Common myeloid progenitor, CD34-positive (primary cell): ENCODE measurements at regions not wholly inside any gene's neighbourhood (a gene's known extent, or its start where the extent isn't known, plus 50 kb on each side); places are given as distances from the start of the nearest gene placed in this dataset.

Experiments used
- CTCF ChIA-PET: fragments of 350-600 bp; sonication (Branson Sonifier 250); formaldehyde crosslinking; loops from one replicate; lab custom pipeline; 2021; ENCODE audit warnings: antibody characterized with exemption; lab: Charles Lee
- POLR2A ChIA-PET: fragments of 350-600 bp; sonication (Branson Sonifier 250); formaldehyde crosslinking; loops from one replicate; lab custom pipeline; 2021; ENCODE audit warnings: antibody characterized with exemption; lab: Charles Lee
- DNase-seq, 3 donors: peaks; one replicate each; pipeline versions ENCODE4 v3.0.0 to v3.0.0-alpha.2; 2013
- H3K27ac ChIP-seq, 2 experiments: 1 replicate in 1 of 2; 2 replicates in 1 of 2; pipeline ENCODE4 v1.7.0; 2013; ENCODE audit warnings: inconsistent platforms in 2 of 2, low read length in 2 of 2, mild to moderate bottlenecking in 2 of 2, low read depth in 1 of 2, moderate library complexity in 1 of 2; ENCODE audit not compliant: severe bottlenecking in 2 of 2, insufficient read depth in 1 of 2, poor library complexity in 1 of 2
- H3K27me3 ChIP-seq, 5 experiments: replicated peaks in 2 of 5; 1 replicate in 3 of 5; 2 replicates in 2 of 5; pipeline versions ENCODE4 v1.6.1 to v1.7.0; 2013; ENCODE audit warnings: low read length in 4 of 5, mild to moderate bottlenecking in 2 of 5, moderate library complexity in 2 of 5, inconsistent platforms in 1 of 5; ENCODE audit not compliant: insufficient read depth in 5 of 5, control insufficient read depth in 4 of 5
- H3K36me3 ChIP-seq, 4 experiments: 1 replicate in 2 of 4; 2 replicates in 2 of 4; pipeline versions ENCODE4 v1.6.1 to v1.7.0; 2013; ENCODE audit warnings: low read length in 3 of 4, control low read depth in 1 of 4, mild to moderate bottlenecking in 1 of 4; ENCODE audit not compliant: control insufficient read depth in 4 of 4, insufficient read depth in 4 of 4
- H3K4me1 ChIP-seq, 4 experiments: 1 replicate in 3 of 4; 2 replicates in 1 of 4; pipeline versions ENCODE4 v1.6.1 to v1.7.1; 2013; ENCODE audit warnings: low read length in 3 of 4, mild to moderate bottlenecking in 3 of 4, control low read depth in 1 of 4, inconsistent platforms in 1 of 4, moderate library complexity in 1 of 4; ENCODE audit not compliant: control insufficient read depth in 4 of 4, insufficient read depth in 4 of 4; ENCODE audit errors: control extremely low read depth in 1 of 4
- H3K4me3 ChIP-seq, 7 experiments: 1 replicate in 4 of 7; 2 replicates in 3 of 7; pipeline versions ENCODE4 v1.5.1 to v1.7.0; 2013; ENCODE audit warnings: mild to moderate bottlenecking in 7 of 7, low read length in 6 of 7, moderate library complexity in 6 of 7, inconsistent platforms in 2 of 7, low read depth in 2 of 7, control low read depth in 1 of 7; ENCODE audit not compliant: insufficient read depth in 4 of 7, control insufficient read depth in 1 of 7; ENCODE audit errors: extremely low read depth in 1 of 7
- H3K9me3 ChIP-seq, 5 experiments: 1 replicate in 4 of 5; 2 replicates in 1 of 5; pipeline versions ENCODE4 v1.6.1 to v1.7.1; 2013; ENCODE audit warnings: low read length in 4 of 5, mild to moderate bottlenecking in 2 of 5, inconsistent platforms in 1 of 5, low read depth in 1 of 5, moderate library complexity in 1 of 5; ENCODE audit not compliant: control insufficient read depth in 4 of 5, insufficient read depth in 2 of 5; ENCODE audit errors: control extremely low read depth in 1 of 5
- WGBS: methylation state at CpG from one replicate; pipeline ENCODE4 v1.1.5; 2013; ENCODE audit not compliant: insufficient coverage; 5-methylcytosine and 5-hydroxymethylcytosine counted together

DNA sequence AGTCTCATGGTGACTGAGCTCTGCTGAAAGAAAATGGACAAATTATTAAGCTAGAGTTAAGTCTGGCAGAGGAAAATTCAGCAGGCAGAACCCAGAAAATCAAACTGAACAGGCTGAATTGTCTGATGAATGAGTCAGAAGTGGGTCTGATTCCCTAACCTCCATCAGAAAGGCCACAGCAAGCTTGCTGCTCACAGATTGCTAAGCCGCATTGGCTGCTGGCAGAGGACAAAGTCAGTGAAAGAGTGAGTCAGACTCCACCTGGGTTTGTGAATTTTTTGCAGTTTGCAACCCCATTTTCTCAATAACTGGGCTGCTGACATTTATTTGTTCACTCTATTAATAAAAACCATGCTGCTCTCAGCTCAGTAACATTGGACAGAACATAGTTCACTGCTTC is 191.3 kb downstream of the EPM2A start:
- Histone ChIP-seq H3K9me3 (no peaks in the 10 kb centered on the region), H3K36me3 (no peaks in the 10 kb centered on the region), H3K4me3 (no peak overlapping the region), H3K4me1 (no peaks in the 10 kb centered on the region), H3K27me3 (no peaks in the 10 kb centered on the region), H3K27ac (no peak overlapping the region)
- WGBS = 100% methylated on average over 1 of the region's 1 CpG
- POLR2A ChIA-PET = no interaction called here
- CTCF ChIA-PET = interaction anchor here (0.6 kb wide), 1 partner anchor 157 kb away, joined by 3 read pairs; no protein-coding TSS in a partner anchor
- no peak for DNase-seq

DNA sequence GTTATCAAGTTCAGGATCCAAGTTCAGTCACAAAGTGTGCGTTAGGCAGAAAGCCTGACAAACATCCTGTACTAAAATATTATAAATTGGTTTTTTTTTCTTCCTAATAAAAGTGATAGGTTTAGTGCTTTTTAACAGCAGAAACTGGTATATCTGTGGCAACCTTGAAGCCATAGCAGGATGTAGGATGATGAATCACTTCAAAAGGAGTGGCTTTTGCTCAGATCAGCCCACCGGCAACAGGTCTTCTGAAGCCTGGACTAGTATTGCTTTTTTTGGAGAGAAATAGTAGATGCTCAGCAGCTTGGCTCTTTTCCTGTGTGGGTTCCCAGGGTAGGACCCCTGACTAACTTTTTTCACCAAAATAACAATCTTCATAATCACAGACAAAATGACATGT is 190.8 kb downstream of the EPM2A start:
- CTCF ChIA-PET = interaction anchor here (0.6 kb wide), 1 partner anchor 156 kb away, joined by 3 read pairs; no protein-coding TSS in a partner anchor
- WGBS = 89% methylated on average over 1 of the region's 2 CpGs

GRCh38 chr6:145546265-145546664 is 189.1 kb downstream of the EPM2A start:
- no peak for DNase-seq
- no peaks in the 10 kb centered on the region for H3K27me3 ChIP-seq
- H3K4me1 ChIP-seq = no peaks in the 10 kb centered on the region
- POLR2A ChIA-PET = no interaction called here
- H3K9me3 ChIP-seq = no peaks in the 10 kb centered on the region
- no peaks in the 10 kb centered on the region for H3K36me3 ChIP-seq
- CTCF ChIA-PET = no interaction called here
- no peak overlapping the region for H3K4me3 ChIP-seq
- no peak overlapping the region for H3K27ac ChIP-seq

More for the DNA sequence above, 190.8 kb downstream of the EPM2A start:
- Histone ChIP-seq H3K36me3 (no peaks in the 10 kb centered on the region), H3K27me3 (no peaks in the 10 kb centered on the region), H3K9me3 (no peaks in the 10 kb centered on the region), H3K27ac (no peak overlapping the region), H3K4me3 (no peak overlapping the region), H3K4me1 (no peaks in the 10 kb centered on the region)
- no peak for DNase-seq
- POLR2A ChIA-PET = no interaction called here

DNA sequence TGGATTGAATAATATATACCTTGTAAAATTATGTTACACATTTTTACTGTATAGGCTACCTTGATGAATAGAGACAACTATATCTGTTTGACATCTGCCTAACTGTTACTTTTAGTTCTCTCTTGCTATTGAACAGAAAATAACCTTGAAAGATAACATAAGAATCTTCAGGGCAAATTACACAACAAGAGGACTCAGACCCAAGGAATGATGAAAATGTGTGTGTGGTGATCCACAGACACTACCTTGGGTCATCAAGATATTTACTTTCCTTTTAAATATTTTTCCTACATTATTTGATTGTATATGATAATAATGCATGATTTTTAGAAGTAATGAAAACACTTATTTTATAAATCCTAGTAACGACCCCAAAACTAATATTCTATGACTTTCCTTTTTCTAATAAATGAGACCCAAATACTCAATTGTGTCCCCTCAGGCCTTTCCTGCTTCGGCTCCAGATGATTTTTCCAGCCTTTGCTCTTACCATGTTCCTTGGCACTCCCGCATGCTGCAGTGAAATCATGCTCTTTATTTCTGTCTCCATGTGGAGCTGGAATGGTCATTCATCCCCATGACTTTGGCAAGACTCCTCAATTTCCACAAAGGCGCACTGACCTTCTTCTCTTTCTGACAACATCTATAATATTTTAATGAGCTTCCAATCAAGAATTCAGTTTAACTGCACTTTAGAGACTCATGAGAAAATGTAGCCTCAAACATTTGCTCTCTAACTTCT is 187.6 kb downstream of the EPM2A start:
- no peaks in the 10 kb centered on the region for H3K36me3 ChIP-seq
- no peaks in the 10 kb centered on the region for H3K9me3 ChIP-seq
- no peak for DNase-seq
- no peaks in the 10 kb centered on the region for H3K4me1 ChIP-seq
- 94% methylated on average over 4 of the region's 4 CpGs for WGBS
- no peaks in the 10 kb centered on the region for H3K27me3 ChIP-seq
- ChIA-PET CTCF (no interaction called here), POLR2A (no interaction called here)
- H3K27ac ChIP-seq = no peak overlapping the region
- H3K4me3 ChIP-seq = no peak overlapping the region

- no peak overlapping the region for H3K4me3 ChIP-seq
- no peak overlapping the region for H3K27ac ChIP-seq
- no peaks in the 10 kb centered on the region for H3K9me3 ChIP-seq
- no peak for DNase-seq
- H3K27me3 ChIP-seq = no peaks in the 10 kb centered on the region
- no CpG with 5 or more reads among the region's 3 CpGs for WGBS
- CTCF ChIA-PET = no interaction called here
- H3K36me3 ChIP-seq = no peaks in the 10 kb centered on the region
- POLR2A ChIA-PET = no interaction called here
- H3K4me1 ChIP-seq = no peaks in the 10 kb centered on the region
Observed at GRCh38 chr6:145548933-145549648, 186.2 kb downstream of the EPM2A start.

DNA sequence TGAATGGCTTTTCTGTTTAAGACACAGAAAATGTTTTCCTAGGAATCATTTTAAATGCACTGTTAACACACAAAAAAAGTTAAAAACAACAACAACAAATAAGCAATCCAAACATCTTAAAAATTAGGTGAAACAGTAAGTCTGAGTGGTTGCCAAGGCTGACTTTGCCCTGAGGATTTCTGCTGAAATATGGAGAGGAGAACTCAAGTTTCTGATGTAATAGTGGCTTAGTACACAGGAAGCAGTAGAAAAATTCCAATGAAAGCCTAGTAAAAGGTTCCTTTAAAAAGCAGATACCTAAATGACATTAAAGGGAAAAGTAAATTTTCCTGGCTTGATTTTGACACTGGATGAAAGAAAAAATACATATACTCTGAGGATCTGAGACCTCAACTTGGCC is 184.2 kb downstream of the EPM2A start:
- no peaks in the 10 kb centered on the region for H3K4me1 ChIP-seq
- H3K27ac ChIP-seq = no peak overlapping the region
- ChIA-PET POLR2A (no interaction called here), CTCF (no interaction called here)
- no peak for DNase-seq
- no peaks in the 10 kb centered on the region for H3K36me3 ChIP-seq
- no peaks in the 10 kb centered on the region for H3K9me3 ChIP-seq
- H3K4me3 ChIP-seq = no peak overlapping the region
- no peaks in the 10 kb centered on the region for H3K27me3 ChIP-seq

DNA sequence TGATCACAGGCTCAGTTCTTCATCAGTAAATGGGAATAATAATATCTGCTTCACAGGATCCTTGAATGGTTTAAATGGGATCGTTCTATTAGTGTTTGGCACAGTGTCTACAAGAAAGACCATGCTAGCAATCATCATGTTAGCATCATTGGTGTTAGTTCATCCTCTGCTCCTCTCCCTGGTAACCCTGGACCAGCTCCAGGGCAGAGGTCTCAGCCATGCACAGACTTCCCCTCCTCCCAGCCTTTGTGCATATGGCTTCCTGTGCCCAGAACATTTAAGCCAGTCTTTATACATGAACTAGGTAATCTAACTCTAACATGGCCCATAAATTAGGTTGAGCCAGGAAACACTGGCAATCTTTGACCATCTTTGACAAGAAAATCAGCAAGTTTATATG is 180.2 kb downstream of the EPM2A start:
- DNase-seq = no peak
- Histone ChIP-seq H3K27ac (no peak overlapping the region), H3K4me3 (no peak overlapping the region), H3K36me3 (no peaks in the 10 kb centered on the region), H3K27me3 (no peaks in the 10 kb centered on the region), H3K9me3 (no peaks in the 10 kb centered on the region), H3K4me1 (no peaks in the 10 kb centered on the region)
- WGBS = no CpG with 5 or more reads among the region's 1 CpG
- POLR2A ChIA-PET = no interaction called here
- CTCF ChIA-PET = no interaction called here
